ENCODE measurements at regions not wholly inside any gene's neighbourhood (a gene's known extent, or its start where the extent isn't known, plus 50 kb on each side); places are given as distances from the start of the nearest gene placed in this dataset.
"Not testable (repeated sequence)": the region's sequence is repeated elsewhere in the genome, so short reads cannot be mapped to it uniquely, and the experiment has no call there.

GRCh38 chr5:112522891-112523673, 104.0 kb upstream of the EPB41L4A start:
- TF ChIP-seq, protein P1, sequence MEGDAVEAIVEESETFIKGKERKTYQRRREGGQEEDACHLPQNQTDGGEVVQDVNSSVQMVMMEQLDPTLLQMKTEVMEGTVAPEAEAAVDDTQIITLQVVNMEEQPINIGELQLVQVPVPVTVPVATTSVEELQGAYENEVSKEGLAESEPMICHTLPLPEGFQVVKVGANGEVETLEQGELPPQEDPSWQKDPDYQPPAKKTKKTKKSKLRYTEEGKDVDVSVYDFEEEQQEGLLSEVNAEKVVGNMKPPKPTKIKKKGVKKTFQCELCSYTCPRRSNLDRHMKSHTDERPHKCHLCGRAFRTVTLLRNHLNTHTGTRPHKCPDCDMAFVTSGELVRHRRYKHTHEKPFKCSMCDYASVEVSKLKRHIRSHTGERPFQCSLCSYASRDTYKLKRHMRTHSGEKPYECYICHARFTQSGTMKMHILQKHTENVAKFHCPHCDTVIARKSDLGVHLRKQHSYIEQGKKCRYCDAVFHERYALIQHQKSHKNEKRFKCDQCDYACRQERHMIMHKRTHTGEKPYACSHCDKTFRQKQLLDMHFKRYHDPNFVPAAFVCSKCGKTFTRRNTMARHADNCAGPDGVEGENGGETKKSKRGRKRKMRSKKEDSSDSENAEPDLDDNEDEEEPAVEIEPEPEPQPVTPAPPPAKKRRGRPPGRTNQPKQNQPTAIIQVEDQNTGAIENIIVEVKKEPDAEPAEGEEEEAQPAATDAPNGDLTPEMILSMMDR (IDR thresholded peaks at IDR 0.05): not testable (repeated sequence)
- TF ChIP-seq POLR2A (IDR thresholded peaks at IDR 0.05): not testable (repeated sequence)
